ENCODE measurements at regions not wholly inside any gene's neighbourhood (a gene's known extent, or its start where the extent isn't known, plus 50 kb on each side); places are given as distances from the start of the nearest gene placed in this dataset.

- no peak for DNase-seq (ENCODE audit: low read depth in 3 of 3)
Measured at GRCh38 chr13:109517517-109517916, 268.9 kb downstream of the IRS2 start.

DNA sequence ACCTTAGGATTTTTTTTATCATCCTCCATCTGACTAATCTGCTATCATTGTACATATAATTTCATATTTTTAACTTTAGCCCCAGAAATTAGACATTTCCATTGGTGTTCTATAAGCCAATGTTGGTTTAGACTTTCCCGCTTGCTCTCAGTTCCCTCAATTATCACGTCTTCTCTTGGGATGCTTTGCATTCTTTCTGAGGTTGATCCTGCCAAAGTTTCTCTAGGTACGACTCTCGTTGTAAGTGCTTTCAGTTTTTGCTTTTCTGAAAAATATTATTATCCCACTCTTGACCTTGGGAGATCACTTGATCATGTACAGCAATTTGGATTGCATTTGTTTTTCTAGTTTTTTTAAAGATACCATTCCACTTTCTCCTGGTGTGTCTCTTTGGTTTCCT, 270.2 kb downstream of the IRS2 start:
- no peak for DNase-seq (ENCODE audit: low read depth in 3 of 3)

- DNase-seq (ENCODE audit: low read depth in 3 of 3) = no peak
Measured at GRCh38 chr13:109510013-109510412, 276.4 kb downstream of the IRS2 start.

DNA sequence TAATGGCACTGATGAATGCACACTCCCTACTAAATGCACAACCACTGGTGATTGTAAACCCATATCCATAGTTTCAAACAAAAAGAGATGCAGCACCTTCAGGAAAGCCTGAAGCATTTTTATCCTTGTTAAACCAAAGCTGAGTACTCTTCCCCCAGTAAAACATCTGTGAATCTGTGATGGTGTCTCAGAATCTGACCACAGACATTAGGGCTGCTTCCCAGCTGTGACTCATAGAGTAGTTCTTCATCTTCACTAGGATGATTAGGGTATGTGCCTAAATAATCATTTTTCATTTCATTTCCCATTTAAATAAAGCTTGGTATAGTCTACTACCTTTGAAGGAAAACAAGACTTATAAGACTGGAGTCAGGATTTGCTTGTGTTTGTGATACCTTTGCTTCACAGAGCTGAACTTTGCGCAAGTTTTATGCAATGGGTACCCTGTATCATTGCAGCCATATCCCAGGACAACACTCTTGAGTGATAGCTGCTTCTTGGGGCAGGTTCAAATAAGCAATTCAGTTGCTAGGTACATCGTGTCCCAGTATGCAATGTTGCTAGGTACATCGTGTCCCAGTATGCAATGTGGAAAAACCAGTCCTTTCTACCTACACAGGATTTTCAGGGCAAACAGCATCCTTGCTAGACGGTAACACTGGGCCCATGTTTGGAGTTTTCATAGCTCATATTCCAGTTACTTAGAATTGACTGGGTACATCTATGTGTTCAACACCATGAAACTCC, 277.1 kb downstream of the IRS2 start:
- DNase-seq (ENCODE audit: low read depth in 3 of 3) = no peak

- DNase-seq (ENCODE audit: low read depth in 3 of 3) = no peak
Measured at GRCh38 chr13:109500146-109500773, 286.1 kb downstream of the IRS2 start.

- no peak for DNase-seq (ENCODE audit: low read depth in 3 of 3)
Measured at GRCh38 chr13:109497917-109498316, 288.5 kb downstream of the IRS2 start.

DNA sequence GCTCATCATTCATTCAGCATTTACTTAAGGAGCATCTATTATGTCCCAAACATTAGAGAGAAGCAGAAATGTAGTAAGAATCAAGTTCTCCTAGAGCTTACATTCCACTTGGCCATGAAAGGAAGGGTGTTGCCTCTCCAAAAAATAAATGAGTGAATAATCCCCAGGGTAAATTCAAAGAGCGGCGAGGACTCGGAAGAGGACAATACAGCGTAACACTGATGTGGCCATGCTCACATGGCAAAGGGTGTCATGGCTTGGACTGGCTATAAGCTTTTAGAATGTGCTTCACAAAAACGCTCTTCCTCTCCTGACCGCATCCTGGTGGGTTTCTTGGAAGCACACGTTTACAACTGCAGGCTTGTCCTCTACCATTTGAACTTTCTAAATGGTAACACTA, 290.2 kb downstream of the IRS2 start:
- no peak for DNase-seq (ENCODE audit: low read depth in 3 of 3)

DNA sequence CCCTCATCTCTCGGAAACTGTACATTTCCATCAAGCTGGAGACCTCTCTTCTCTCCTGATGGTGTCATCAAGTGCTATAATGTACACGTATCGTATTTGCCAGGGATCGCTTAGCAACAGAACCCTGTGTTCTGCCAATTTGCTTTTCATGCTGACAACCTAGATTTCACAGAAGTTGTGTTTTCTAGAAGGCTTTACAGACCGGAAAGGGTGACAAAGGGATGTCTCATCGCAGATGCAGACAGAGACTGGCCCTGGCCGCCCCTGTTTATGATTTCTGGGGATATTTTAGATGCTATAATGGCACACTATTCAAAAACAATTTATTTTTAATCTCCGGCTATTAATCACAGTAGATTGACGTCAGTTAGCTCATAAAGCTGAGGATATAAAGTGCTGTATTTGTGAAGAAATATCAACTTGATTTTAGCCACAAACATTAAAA, 291.4 kb downstream of the IRS2 start:
- no peak for DNase-seq (ENCODE audit: low read depth in 3 of 3)

- DNase-seq (ENCODE audit: low read depth in 3 of 3) = no peak
Measured at GRCh38 chr13:109485136-109485794, 301.1 kb downstream of the IRS2 start.

GRCh38 chr13:109483284-109483683, 303.1 kb downstream of the IRS2 start:
- DNase-seq (ENCODE audit: low read depth in 3 of 3) = no peak

GRCh38 chr13:109481040-109481439, 305.3 kb downstream of the IRS2 start:
- no peak for DNase-seq (ENCODE audit: low read depth in 3 of 3)

DNA sequence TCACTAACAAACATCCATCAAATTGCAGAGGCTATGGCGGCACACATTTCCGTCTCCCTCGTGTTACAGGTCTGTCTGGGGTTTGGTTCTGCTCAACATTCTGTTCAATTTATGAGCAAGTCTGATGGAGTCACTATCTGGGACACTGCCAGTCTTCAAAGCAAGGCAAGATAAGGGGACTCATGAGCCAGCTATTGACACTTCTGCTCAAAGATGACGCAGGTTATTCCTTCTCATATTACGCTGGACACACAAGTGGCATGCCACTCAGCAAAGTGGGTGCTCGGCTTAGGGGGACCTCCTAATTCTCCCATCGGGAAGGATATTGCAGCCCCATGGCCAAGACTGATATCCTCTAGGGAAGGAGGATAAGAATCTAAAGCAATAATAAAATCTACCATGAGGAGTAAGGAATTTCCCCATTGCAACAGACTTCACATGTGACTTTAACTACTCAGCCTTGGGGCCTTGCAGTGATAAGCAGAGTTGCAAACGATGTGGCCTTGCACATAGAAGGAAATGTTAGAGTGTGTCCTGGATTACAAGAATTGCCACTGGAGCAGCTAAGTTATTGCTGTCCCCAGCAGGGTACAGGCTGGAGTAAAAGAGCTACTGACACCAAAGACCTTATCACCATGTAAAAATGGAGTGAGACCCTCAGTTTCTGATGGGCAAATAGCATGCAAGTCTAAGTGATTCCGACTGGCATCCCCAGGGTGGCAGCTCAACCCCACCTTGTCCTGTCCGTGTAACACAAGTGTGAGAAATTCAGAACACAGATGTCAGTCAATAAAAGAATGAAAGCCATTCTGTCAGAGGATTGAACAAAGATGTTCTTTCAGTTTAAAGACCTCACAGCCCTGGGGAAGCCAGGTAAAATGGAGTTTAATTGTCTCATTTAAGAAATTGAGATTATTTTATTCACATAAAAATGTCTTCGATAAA, 306.1 kb downstream of the IRS2 start:
- no peak for DNase-seq (ENCODE audit: low read depth in 3 of 3)

- no peak for DNase-seq (ENCODE audit: low read depth in 3 of 3)
Measured at GRCh38 chr13:109479534-109479933, 306.8 kb downstream of the IRS2 start.

DNA sequence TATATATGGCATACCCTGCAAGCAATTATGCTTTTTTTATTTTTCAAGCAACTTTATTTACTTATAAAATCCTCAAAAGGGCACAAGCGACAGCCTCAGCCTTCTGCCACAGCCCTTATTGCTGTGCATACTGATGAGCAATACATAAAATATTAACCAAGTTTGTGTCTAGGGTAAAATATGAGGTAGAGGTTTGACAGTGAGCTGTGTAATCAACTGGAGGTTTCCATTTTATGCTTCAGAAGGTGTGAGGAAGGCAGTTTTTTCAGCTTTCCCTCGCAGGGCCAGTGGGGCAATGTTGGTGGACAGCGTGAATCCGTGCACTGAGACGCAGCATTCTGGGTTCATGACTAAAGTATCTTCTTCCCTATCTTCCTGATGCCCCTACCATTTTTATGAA, 310.4 kb downstream of the IRS2 start:
- no peak for DNase-seq (ENCODE audit: low read depth in 3 of 3)

DNA sequence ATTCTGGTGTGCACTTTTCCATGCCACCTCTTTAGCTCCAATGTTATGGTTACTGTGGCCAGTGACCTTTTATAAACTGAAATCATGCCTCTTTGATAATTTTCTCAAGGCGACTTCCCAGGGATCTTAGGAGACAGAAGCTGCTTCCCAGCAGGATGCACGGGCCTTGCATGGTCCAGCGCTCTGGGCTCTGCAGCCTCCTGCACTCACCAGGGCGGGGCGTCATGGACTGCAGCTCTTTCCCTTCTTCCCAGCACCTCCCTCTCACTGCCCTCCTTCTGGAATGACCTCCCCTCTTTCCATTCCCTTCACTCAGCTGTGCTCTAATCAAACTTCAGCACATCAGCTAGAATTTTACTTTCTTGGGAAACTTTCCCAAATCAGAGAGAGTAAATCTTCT, 318.3 kb downstream of the IRS2 start:
- DNase-seq (ENCODE audit: low read depth in 3 of 3) = no peak

DNA sequence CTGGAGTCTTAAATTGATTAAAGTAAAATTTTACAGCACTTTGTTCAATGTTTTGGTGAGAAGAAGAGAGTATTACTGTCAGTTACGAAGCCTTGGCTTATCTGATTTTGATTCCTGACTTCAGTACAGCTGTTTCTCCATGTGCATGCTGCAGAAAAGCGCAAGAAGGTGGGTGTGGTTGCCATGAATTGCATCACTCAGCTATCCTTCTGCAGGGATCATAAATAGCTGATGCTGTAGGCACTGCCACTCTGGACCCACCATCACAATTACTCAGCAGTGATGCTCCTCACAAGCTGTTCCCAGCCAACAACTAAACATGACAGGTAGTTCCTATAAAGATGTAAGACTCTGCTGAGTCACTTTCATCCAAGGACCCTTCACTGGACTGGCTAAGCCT, 321.2 kb downstream of the IRS2 start:
- DNase-seq (ENCODE audit: low read depth in 3 of 3) = no peak

DNA sequence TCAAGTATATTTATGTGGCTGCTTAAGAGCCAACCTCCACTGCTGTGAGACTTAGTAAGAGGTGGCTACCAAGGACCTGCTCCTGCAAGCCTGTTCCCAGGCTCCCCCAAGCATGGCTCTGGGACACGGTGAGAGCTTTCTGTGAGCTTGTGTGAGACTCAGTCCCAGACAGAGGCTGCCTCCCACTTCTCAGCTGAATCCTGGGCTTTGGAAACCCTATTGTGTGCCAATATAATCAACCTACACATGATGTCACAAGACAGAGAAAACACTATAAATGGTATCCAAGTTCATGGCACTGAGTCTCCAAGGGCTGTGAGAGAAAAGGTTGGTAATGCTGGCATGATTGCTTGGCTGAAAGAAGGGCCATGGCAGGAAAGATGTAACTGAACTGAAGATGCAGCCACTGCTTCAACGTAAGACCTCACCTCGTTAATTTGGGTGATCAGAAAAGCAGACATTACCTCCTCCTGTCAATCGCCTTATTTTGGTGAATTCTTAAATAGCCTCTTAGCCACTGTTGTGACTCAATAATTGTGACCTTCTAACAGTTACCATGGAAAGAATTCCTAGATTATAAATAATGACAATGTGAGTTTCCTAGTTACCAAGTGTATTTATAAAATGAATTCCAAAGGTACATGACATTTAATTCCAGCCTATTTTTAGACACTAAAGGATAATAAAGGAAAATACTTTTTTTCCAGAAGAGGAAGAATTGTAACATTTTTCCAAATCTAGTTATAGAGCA, 332.0 kb downstream of the IRS2 start:
- DNase-seq (ENCODE audit: low read depth in 3 of 3) = no peak

GRCh38 chr13:109451726-109452125, 334.7 kb downstream of the IRS2 start:
- no peak for DNase-seq (ENCODE audit: low read depth in 3 of 3)

GRCh38 chr13:109448629-109449028, 337.8 kb downstream of the IRS2 start:
- DNase-seq (ENCODE audit: low read depth in 3 of 3) = no peak

DNA sequence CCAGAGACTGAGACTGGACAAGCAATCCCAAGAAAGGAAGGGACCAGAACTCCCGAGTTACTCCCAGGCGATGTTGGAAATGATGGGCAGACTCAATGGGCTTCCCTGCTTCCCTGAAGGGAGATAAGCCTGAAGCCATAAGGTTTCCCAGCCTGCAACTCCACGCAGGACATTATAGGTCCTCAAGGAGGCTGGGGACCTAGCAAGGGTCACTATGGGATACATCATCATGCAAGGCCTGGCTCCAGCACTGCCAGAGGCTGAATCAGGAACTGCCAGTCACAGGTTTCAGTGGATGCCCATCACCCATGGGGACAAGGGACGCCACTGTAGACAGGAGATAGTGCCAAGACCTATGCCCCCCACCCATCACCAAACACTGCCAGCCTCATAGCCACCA, 338.7 kb downstream of the IRS2 start:
- DNase-seq (ENCODE audit: low read depth in 3 of 3) = no peak

GRCh38 chr13:109440320-109440719, 346.1 kb downstream of the IRS2 start:
- no peak for DNase-seq (ENCODE audit: low read depth in 3 of 3)

All from stimulated activated CD4-positive, alpha-beta T cell treated with anti-CD3 and anti-CD28 coated beads, TNF-alpha, amount 100 ng/mL, for 24 hours (primary cell).